Neutrophil (primary cell): ENCODE measurements at regions not wholly inside any gene's neighbourhood (a gene's known extent, or its start where the extent isn't known, plus 50 kb on each side); places are given as distances from the start of the nearest gene placed in this dataset.

Source experiments
- H3K27ac ChIP-seq: fragments of 200-600 bp; sonication (generic); 2 replicates; pipeline ENCODE4 v1.5.1; 2016; ENCODE audit warnings: mild to moderate bottlenecking, moderate library complexity
- H3K27me3 ChIP-seq: fragments of 200-600 bp; sonication (generic); 2 replicates; pipeline ENCODE4 v1.6.0; 2016; ENCODE audit warnings: mild to moderate bottlenecking
- H3K36me3 ChIP-seq: fragments of 200-600 bp; sonication (generic); 2 replicates; pipeline ENCODE4 v1.5.1; 2017
- H3K4me1 ChIP-seq, 2 experiments: fragments of 200-600 bp in 1 of 2; sonication (generic) in 1 of 2; 1 replicate in 1 of 2; 2 replicates in 1 of 2; pipeline versions ENCODE4 v1.5.1 to v1.6.1; 2013 to 2016; ENCODE audit warnings: low read depth in 1 of 2, low read length in 1 of 2, mild to moderate bottlenecking in 1 of 2, moderate library complexity in 1 of 2; ENCODE audit not compliant: control insufficient read depth in 1 of 2, insufficient read depth in 1 of 2
- H3K4me3 ChIP-seq, 2 experiments: fragments of 200-600 bp in 1 of 2; sonication (generic) in 1 of 2; 1 replicate in 1 of 2; 2 replicates in 1 of 2; pipeline ENCODE4 v1.5.1; 2013 to 2016; ENCODE audit warnings: low read depth in 1 of 2, low read length in 1 of 2, mild to moderate bottlenecking in 1 of 2, moderate library complexity in 1 of 2
- H3K9me3 ChIP-seq: fragments of 200-600 bp; sonication (generic); 2 replicates; pipeline ENCODE4 v1.5.1; 2016
- CTCF ChIP-seq: fragments of 200-600 bp; sonication (generic); IDR thresholded peaks from 2 replicates; pipeline ENCODE4 v1.5.1; 2016; ENCODE audit warnings: antibody characterized with exemption

- no peak for TF ChIP-seq CTCF
- Histone ChIP-seq H3K9me3 (no peaks in the 10 kb centered on the region), H3K4me3 (no peak overlapping the region), H3K27ac (no peak overlapping the region), H3K27me3 (peaks cover 18% of the 10 kb centered on the region), H3K4me1 (peaks cover 0 to 12% of the 10 kb centered on the region in 2 experiments), H3K36me3 (no peaks in the 10 kb centered on the region)
Observed at GRCh38 chr9:23537192-23538066, 288.6 kb downstream of the ELAVL2 start.

GRCh38 chr9:23538067-23538402, 288.0 kb downstream of the ELAVL2 start:
- no peak overlapping the region for H3K27ac ChIP-seq
- H3K4me3 ChIP-seq, result no peak overlapping the region
- peaks cover 0 to 17% of the 10 kb centered on the region in 2 experiments for H3K4me1 ChIP-seq
- peaks cover 18% of the 10 kb centered on the region for H3K27me3 ChIP-seq
- no peaks in the 10 kb centered on the region for H3K36me3 ChIP-seq
- TF ChIP-seq CTCF, result no peak
- no peaks in the 10 kb centered on the region for H3K9me3 ChIP-seq

- Histone ChIP-seq H3K36me3 (no peaks in the 10 kb centered on the region), H3K4me3 (no peak overlapping the region), H3K27ac (no peak overlapping the region), H3K9me3 (no peaks in the 10 kb centered on the region), H3K4me1 (peaks cover 0 to 21% of the 10 kb centered on the region in 2 experiments), H3K27me3 (peaks cover 18% of the 10 kb centered on the region)
- TF ChIP-seq CTCF, result no peak
Observed at GRCh38 chr9:23538461-23539003, 287.5 kb downstream of the ELAVL2 start.

- Histone ChIP-seq H3K27me3 (peaks cover 18% of the 10 kb centered on the region), H3K36me3 (no peaks in the 10 kb centered on the region), H3K4me1 (peaks cover 0 to 21% of the 10 kb centered on the region in 2 experiments), H3K27ac (no peak overlapping the region), H3K4me3 (no peak overlapping the region), H3K9me3 (no peaks in the 10 kb centered on the region)
- no peak for TF ChIP-seq CTCF
Observed at GRCh38 chr9:23539311-23539710, 286.7 kb downstream of the ELAVL2 start.

- Histone ChIP-seq H3K27ac (no peak overlapping the region), H3K36me3 (no peaks in the 10 kb centered on the region), H3K27me3 (peaks cover 17% of the 10 kb centered on the region), H3K4me1 (peaks cover 0 to 21% of the 10 kb centered on the region in 2 experiments), H3K4me3 (no peak overlapping the region), H3K9me3 (no peaks in the 10 kb centered on the region)
- no peak for TF ChIP-seq CTCF
Observed at GRCh38 chr9:23541976-23542375, 284.1 kb downstream of the ELAVL2 start.
